ENCODE measurements at regions not wholly inside any gene's neighbourhood (a gene's known extent, or its start where the extent isn't known, plus 50 kb on each side); places are given as distances from the start of the nearest gene placed in this dataset.

- TF ChIP-seq STAT6 (CRISPR knock-in tag; IDR thresholded peaks at IDR 0.05; ENCODE audit: borderline replicate concordance) (no peak), ZBTB42 (CRISPR knock-in tag; IDR thresholded peaks at IDR 0.05) (no peak), ZNF567 (CRISPR knock-in tag; IDR thresholded peaks at IDR 0.05; ENCODE audit: borderline replicate concordance) (no peak), ZNF549 (CRISPR knock-in tag; IDR thresholded peaks at IDR 0.05) (no peak), ZNF652 (CRISPR knock-in tag; IDR thresholded peaks at IDR 0.05; ENCODE audit: borderline replicate concordance, low read depth) (no peak)
These were observed 370.3 kb upstream of the LINC00305 start (continued) for GRCh38 chr18:64519201-64519600.

- intact Hi-C loops (cut with micrococcal nuclease; ENCODE audit: unreplicated experiment) (no loop called here), in situ Hi-C loops (cut with HindIII; ENCODE audit: extremely low pct_ligation_motif_present, low pct_unique_long_range_greater_than_20kb) (no loop called here)
- TF ChIP-seq ZNF609 (CRISPR knock-in tag; IDR thresholded peaks at IDR 0.05; ENCODE audit: borderline replicate concordance) (no peak), MBD4 (IDR thresholded peaks at IDR 0.05; ENCODE audit: borderline replicate concordance, low read length) (no peak)
- FAIRE-seq (no peak), DNase-seq (ENCODE audit: low spot score) (no peak), ATAC-seq (no peak)
- POLR2A ChIA-PET: no interaction called here
- Histone ChIP-seq H4K20me1 (ENCODE audit: insufficient read depth, low read length) (no peaks in the 10 kb centered on the region), H3K36me3 (replicated peaks in 1 of 2; ENCODE audit: control insufficient read depth in 1 of 2, insufficient read depth in 2 of 2, low read length in 2 of 2) (no peaks in the 10 kb centered on the region), H2AFZ (ENCODE audit: low read length) (no peak overlapping the region), H3K27ac (ENCODE audit: extremely low read length, insufficient read depth, low read length) (no peak overlapping the region), H3K4me1 (ENCODE audit: insufficient read depth, low read length) (no peaks in the 10 kb centered on the region), H3K9me3 (ENCODE audit: low read length) (peaks cover 47% of the 10 kb centered on the region), H3K9ac (ENCODE audit: insufficient read depth, low read depth, low read length) (no peak overlapping the region), H3K4me2 (ENCODE audit: low read depth, low read length) (no peak overlapping the region), H3K4me3 (replicated peaks in 1 of 3; ENCODE audit: insufficient read depth in 1 of 3, low read depth in 2 of 3, low read length in 3 of 3) (no peak overlapping the region), H3K27me3 (ENCODE audit: control insufficient read depth in 1 of 2, insufficient read depth in 2 of 2, low read length in 2 of 2) (no peaks in the 10 kb centered on the region), H3K79me2 (ENCODE audit: insufficient read depth, low read length) (no peaks in the 10 kb centered on the region)
- no TSS peak for BruUV-seq (replicated peaks)
- 5% methylated on average over 2 of the region's 2 CpGs for WGBS (ENCODE audit: low lambda C conversion rate)
- CTCF ChIA-PET (ENCODE audit: low intra/inter-chr PET ratio, low total read pairs): no interaction called here
These were observed 369.3 kb upstream of the LINC00305 start for GRCh38 chr18:64518191-64518590.
